DMS 273 treated with DMSO at 0.1 percent for 48 hours (cell line): ENCODE measurements at regions not wholly inside any gene's neighbourhood (a gene's known extent, or its start where the extent isn't known, plus 50 kb on each side); places are given as distances from the start of the nearest gene placed in this dataset.

Experiments used
- DNase-seq: peaks from one replicate; lab custom pipeline; 2025; lab: John Stamatoyannopoulos, UW

- DNase-seq = no peak
Observed at GRCh38 chr9:99590410-99590809, 231.3 kb upstream of the NR4A3 start.

GRCh38 chr9:99590840-99591239 lies 230.8 kb upstream of the NR4A3 start:
- no peak for DNase-seq

GRCh38 chr9:99591770-99592169 lies 229.9 kb upstream of the NR4A3 start:
- no peak for DNase-seq

- no peak for DNase-seq
Observed at GRCh38 chr9:99592834-99593574, 228.7 kb upstream of the NR4A3 start.

GRCh38 chr9:99593610-99594009 lies 228.1 kb upstream of the NR4A3 start:
- DNase-seq = no peak

GRCh38 chr9:99594056-99594780 lies 227.5 kb upstream of the NR4A3 start:
- DNase-seq = no peak

GRCh38 chr9:99595796-99596195 lies 225.9 kb upstream of the NR4A3 start:
- DNase-seq = no peak

GRCh38 chr9:99601571-99602111 lies 220.0 kb upstream of the NR4A3 start:
- no peak for DNase-seq

- no peak for DNase-seq
Observed at GRCh38 chr9:99602854-99603253, 218.8 kb upstream of the NR4A3 start.

GRCh38 chr9:99605016-99605743 lies 216.5 kb upstream of the NR4A3 start:
- no peak for DNase-seq

- DNase-seq = no peak
Observed at GRCh38 chr9:99606296-99606695, 215.4 kb upstream of the NR4A3 start.

GRCh38 chr9:99606957-99607356 lies 214.7 kb upstream of the NR4A3 start:
- DNase-seq = no peak

GRCh38 chr9:99607842-99608448 lies 213.7 kb upstream of the NR4A3 start:
- no peak for DNase-seq

GRCh38 chr9:99614341-99614740 lies 207.3 kb upstream of the NR4A3 start:
- no peak for DNase-seq

GRCh38 chr9:99621040-99621439 lies 200.6 kb upstream of the NR4A3 start:
- no peak for DNase-seq

- DNase-seq = no peak
Observed at GRCh38 chr9:99622679-99623078, 199.0 kb upstream of the NR4A3 start.

GRCh38 chr9:99623780-99624364 lies 197.8 kb upstream of the NR4A3 start:
- DNase-seq = no peak

- DNase-seq = no peak
Observed at GRCh38 chr9:99624499-99625233, 197.0 kb upstream of the NR4A3 start.

GRCh38 chr9:99626426-99626825 lies 195.3 kb upstream of the NR4A3 start:
- DNase-seq = no peak

GRCh38 chr9:99628285-99628684 lies 193.4 kb upstream of the NR4A3 start:
- DNase-seq = no peak
